Stimulated activated memory B cell treated with anti-CD40 and anti-IgM and Interleukin-4, amounts not matched to agents 10 μg/mL and 1 μg/mL and 100 μg/mL, for 72 hours (primary cell): ENCODE measurements at regions not wholly inside any gene's neighbourhood (a gene's known extent, or its start where the extent isn't known, plus 50 kb on each side); places are given as distances from the start of the nearest gene placed in this dataset.

Experiments used
- ATAC-seq: fragments of 150-1000 bp; cut with Tn5 transposase; 2 replicates; pipeline ENCODE4 v1.10.0; 2021
- H3K27ac Mint-ChIP-seq: one replicate; pipeline ENCODE4 v1.8.0; 2022; ENCODE audit warnings: mild to moderate bottlenecking, mixed read lengths
- H3K27me3 Mint-ChIP-seq: one replicate; pipeline ENCODE4 v1.8.0; 2022; ENCODE audit warnings: mixed read lengths
- H3K36me3 Mint-ChIP-seq: one replicate; pipeline ENCODE4 v1.8.0; 2022; ENCODE audit warnings: mixed read lengths
- H3K4me1 Mint-ChIP-seq: one replicate; pipeline ENCODE4 v1.8.0; 2022; ENCODE audit warnings: mixed read lengths
- H3K4me3 Mint-ChIP-seq: one replicate; pipeline ENCODE4 v1.8.0; 2022; ENCODE audit warnings: mild to moderate bottlenecking, moderate library complexity, mixed read lengths
- H3K9me3 Mint-ChIP-seq: one replicate; pipeline ENCODE4 v1.8.0; 2022; ENCODE audit warnings: mixed read lengths

GRCh38 chr12:76265424-76266180 lies 82.6 kb downstream of the BBS10 start:
- Mint-ChIP-seq H3K27me3 (peaks cover 44% of the 10 kb centered on the region), H3K36me3 (no peaks in the 10 kb centered on the region), H3K9me3 (no peaks in the 10 kb centered on the region), H3K27ac (no peak overlapping the region), H3K4me1 (no peaks in the 10 kb centered on the region), H3K4me3 (no peak overlapping the region)
- no peak for ATAC-seq

DNA sequence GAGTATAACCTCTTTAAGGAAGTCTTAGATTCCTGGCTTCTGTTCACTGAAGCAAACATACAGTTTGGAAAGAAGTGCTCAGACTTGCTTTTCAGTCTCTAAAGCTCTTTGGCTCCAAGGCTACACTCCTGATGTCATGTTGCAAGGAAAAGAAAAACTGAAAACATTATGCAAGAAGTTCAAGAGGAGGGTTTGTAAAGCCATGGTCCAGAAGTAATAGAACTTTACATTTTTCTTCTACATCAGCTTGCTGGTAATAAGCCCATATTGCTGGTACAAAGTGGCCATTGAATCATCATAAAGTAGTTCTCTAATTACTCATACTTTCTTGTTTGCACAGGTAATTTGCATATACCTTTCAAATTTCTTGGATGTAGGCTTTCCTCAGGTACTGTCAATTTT lies 83.6 kb downstream of the BBS10 start:
- Mint-ChIP-seq H3K27ac (no peak overlapping the region), H3K9me3 (no peaks in the 10 kb centered on the region), H3K4me3 (no peak overlapping the region), H3K4me1 (peaks cover 6% of the 10 kb centered on the region), H3K36me3 (no peaks in the 10 kb centered on the region), H3K27me3 (peaks cover 43% of the 10 kb centered on the region)
- ATAC-seq, result no peak

DNA sequence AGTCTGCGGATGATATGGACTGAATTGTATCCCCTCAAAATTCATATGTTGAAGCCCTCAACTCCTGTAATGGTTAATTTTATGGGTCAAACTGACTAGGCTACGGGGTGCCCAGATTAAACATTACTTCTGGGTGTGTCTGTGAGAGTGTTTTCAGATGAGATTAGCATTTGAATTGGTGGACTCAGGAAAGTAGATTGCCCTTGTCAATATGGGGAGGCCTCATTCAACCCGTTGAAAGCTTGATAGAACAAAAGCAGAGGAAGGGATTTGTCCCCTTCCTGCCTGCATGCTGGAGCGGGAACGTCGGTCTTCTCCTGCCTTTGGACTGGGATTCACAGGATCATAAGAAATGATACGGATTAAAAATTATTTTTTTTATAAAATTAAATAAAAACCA lies 84.5 kb downstream of the BBS10 start:
- H3K27me3 Mint-ChIP-seq, result peaks cover 34% of the 10 kb centered on the region
- peaks cover 7% of the 10 kb centered on the region for H3K4me1 Mint-ChIP-seq
- no peak overlapping the region for H3K27ac Mint-ChIP-seq
- no peak for ATAC-seq
- H3K36me3 Mint-ChIP-seq, result no peaks in the 10 kb centered on the region
- no peak overlapping the region for H3K4me3 Mint-ChIP-seq
- no peaks in the 10 kb centered on the region for H3K9me3 Mint-ChIP-seq

DNA sequence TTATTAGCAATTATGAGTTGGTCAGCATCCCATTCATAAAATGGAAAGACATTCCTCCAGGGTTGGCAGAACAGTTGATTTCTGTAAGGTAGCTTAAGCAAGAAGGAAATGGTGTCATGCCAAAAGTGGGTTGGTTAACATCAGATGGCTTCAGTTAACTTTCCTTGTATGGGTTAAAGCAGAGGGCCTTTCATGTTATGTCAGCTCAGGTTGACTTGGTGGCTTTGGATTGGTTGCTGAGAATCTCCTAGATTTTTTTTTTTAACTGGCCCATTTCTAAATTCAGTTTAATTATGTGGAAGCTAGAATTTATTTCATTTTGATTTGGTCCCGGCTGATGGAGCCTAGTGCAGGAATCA lies 87.8 kb downstream of the BBS10 start:
- no peak for ATAC-seq
- Mint-ChIP-seq H3K4me3 (no peak overlapping the region), H3K27me3 (peaks cover 17% of the 10 kb centered on the region), H3K9me3 (no peaks in the 10 kb centered on the region), H3K36me3 (no peaks in the 10 kb centered on the region), H3K4me1 (peaks cover 7% of the 10 kb centered on the region), H3K27ac (no peak overlapping the region)

GRCh38 chr12:76259660-76260389 lies 88.4 kb downstream of the BBS10 start:
- Mint-ChIP-seq H3K27me3 (peaks cover 17% of the 10 kb centered on the region), H3K36me3 (no peaks in the 10 kb centered on the region), H3K4me1 (peaks cover 7% of the 10 kb centered on the region), H3K9me3 (no peaks in the 10 kb centered on the region), H3K27ac (no peak overlapping the region), H3K4me3 (no peak overlapping the region)
- no peak for ATAC-seq

- no peak overlapping the region for H3K4me3 Mint-ChIP-seq
- H3K27me3 Mint-ChIP-seq, result peaks cover 12% of the 10 kb centered on the region
Measured at GRCh38 chr12:76259106-76259505, 89.1 kb downstream of the BBS10 start.

DNA sequence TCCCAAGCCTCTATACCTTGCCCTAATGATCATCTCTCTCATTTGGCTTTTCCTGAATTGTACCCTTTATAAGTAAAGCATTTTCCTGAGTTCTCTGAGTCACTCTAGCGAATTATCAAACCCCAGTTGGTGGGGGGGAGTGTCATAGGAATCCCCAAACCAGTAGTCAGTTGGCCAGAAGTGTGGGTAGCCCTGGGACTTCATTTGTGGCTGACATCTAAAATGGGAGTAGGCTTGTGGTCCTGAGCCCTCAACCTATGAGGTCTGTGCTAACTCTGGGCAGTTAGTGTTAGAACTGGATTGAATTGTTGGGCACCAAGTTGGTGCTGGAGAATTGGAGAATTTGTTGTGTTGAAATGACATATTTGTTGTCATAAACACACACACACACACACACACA lies 91.3 kb downstream of the BBS10 start:
- no peaks in the 10 kb centered on the region for H3K9me3 Mint-ChIP-seq
- ATAC-seq, result no peak
- peaks cover 7% of the 10 kb centered on the region for H3K4me1 Mint-ChIP-seq
- no peak overlapping the region for H3K27ac Mint-ChIP-seq
- no peaks in the 10 kb centered on the region for H3K36me3 Mint-ChIP-seq
- H3K4me3 Mint-ChIP-seq, result no peak overlapping the region
- peaks cover 8% of the 10 kb centered on the region for H3K27me3 Mint-ChIP-seq

More at GRCh38 chr12:76259106-76259505, 89.1 kb downstream of the BBS10 start:
- no peak for ATAC-seq
- H3K9me3 Mint-ChIP-seq, result no peaks in the 10 kb centered on the region
- no peaks in the 10 kb centered on the region for H3K36me3 Mint-ChIP-seq
- peaks cover 7% of the 10 kb centered on the region for H3K4me1 Mint-ChIP-seq
- no peak overlapping the region for H3K27ac Mint-ChIP-seq

DNA sequence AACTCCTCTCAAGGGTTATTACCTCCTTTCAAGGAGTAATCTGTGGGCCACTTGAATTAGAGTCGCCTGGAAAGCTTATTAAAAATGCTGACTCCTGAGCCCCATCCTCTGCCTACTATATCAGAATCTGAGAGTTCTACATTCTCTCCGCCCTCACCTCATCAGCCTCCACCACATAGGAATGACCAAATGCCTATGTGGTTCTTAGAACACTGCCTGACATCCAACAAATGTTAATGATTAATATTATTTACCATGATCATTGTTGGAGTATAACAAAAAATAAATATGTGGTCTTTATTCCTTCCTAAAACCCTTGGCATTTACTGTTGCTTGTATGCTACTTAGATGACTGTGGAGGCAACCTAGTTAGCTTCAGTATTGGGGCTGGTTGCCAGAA lies 91.9 kb downstream of the BBS10 start:
- Mint-ChIP-seq H3K4me3 (no peak overlapping the region), H3K27ac (no peak overlapping the region), H3K27me3 (peaks cover 8% of the 10 kb centered on the region), H3K9me3 (no peaks in the 10 kb centered on the region), H3K4me1 (peaks cover 7% of the 10 kb centered on the region), H3K36me3 (no peaks in the 10 kb centered on the region)
- ATAC-seq, result no peak

GRCh38 chr12:76255692-76256091 lies 92.5 kb downstream of the BBS10 start:
- Mint-ChIP-seq H3K36me3 (no peaks in the 10 kb centered on the region), H3K4me3 (no peak overlapping the region), H3K27me3 (peaks cover 10% of the 10 kb centered on the region), H3K9me3 (no peaks in the 10 kb centered on the region), H3K4me1 (peaks cover 7% of the 10 kb centered on the region), H3K27ac (no peak overlapping the region)
- no peak for ATAC-seq

- no peaks in the 10 kb centered on the region for H3K36me3 Mint-ChIP-seq
- H3K27me3 Mint-ChIP-seq, result peaks cover 10% of the 10 kb centered on the region
- no peak overlapping the region for H3K4me3 Mint-ChIP-seq
- H3K9me3 Mint-ChIP-seq, result no peaks in the 10 kb centered on the region
- H3K27ac Mint-ChIP-seq, result no peak overlapping the region
- peaks cover 7% of the 10 kb centered on the region for H3K4me1 Mint-ChIP-seq
- ATAC-seq, result no peak
Measured at GRCh38 chr12:76255281-76255680, 92.9 kb downstream of the BBS10 start.

DNA sequence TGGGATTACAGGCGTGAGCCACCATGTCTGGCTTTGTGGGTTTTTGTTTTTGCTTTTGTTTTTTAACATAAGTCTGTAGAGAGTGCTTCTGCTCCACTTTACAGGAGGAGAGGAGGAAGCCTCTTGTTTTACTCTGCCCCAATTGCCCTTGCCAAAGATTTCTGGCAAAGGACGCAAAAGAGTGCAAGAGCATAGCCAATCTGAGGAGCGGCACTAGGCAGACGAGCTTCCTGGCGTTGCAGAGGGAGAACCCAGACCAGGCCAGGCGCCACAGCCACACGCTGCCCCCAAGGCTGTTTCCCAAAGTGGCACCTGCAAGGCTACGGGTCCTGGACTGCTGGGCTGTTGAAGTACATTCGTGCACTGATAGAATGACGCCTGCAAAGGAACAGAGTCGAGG lies 96.2 kb downstream of the BBS10 start:
- Mint-ChIP-seq H3K9me3 (no peaks in the 10 kb centered on the region), H3K36me3 (no peaks in the 10 kb centered on the region), H3K4me1 (no peaks in the 10 kb centered on the region), H3K4me3 (no peak overlapping the region), H3K27ac (no peak overlapping the region), H3K27me3 (peaks cover 10% of the 10 kb centered on the region)
- no peak for ATAC-seq

DNA sequence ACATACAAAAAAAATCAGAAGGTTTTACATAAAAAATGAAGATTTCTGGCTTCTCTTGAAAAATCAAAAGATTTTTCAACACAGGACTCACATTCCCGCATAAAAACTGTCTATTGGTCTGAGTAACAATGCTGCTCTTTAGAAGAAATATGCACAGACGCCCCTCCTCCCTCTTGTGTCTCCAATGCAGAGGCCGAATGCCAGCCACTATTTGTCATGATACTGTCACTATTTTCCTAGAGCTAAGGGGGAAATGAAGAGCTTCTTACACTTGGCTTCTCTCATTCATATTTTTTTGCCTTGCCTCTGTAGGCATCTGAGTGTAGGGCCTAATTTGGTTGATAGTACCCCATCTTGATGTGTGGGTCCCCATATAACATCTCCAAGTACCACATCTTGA lies 98.0 kb downstream of the BBS10 start:
- ATAC-seq, result peak; percentile 18
- H3K4me3 Mint-ChIP-seq, result no peak overlapping the region
- H3K4me1 Mint-ChIP-seq, result no peaks in the 10 kb centered on the region
- H3K27me3 Mint-ChIP-seq, result peaks cover 10% of the 10 kb centered on the region
- no peaks in the 10 kb centered on the region for H3K9me3 Mint-ChIP-seq
- H3K27ac Mint-ChIP-seq, result no peak overlapping the region
- no peaks in the 10 kb centered on the region for H3K36me3 Mint-ChIP-seq

GRCh38 chr12:76249501-76249900 lies 98.7 kb downstream of the BBS10 start:
- H3K9me3 Mint-ChIP-seq, result no peaks in the 10 kb centered on the region
- H3K27ac Mint-ChIP-seq, result no peak overlapping the region
- H3K36me3 Mint-ChIP-seq, result no peaks in the 10 kb centered on the region
- H3K4me3 Mint-ChIP-seq, result no peak overlapping the region
- no peaks in the 10 kb centered on the region for H3K4me1 Mint-ChIP-seq
- peaks cover 10% of the 10 kb centered on the region for H3K27me3 Mint-ChIP-seq
- ATAC-seq, result no peak

DNA sequence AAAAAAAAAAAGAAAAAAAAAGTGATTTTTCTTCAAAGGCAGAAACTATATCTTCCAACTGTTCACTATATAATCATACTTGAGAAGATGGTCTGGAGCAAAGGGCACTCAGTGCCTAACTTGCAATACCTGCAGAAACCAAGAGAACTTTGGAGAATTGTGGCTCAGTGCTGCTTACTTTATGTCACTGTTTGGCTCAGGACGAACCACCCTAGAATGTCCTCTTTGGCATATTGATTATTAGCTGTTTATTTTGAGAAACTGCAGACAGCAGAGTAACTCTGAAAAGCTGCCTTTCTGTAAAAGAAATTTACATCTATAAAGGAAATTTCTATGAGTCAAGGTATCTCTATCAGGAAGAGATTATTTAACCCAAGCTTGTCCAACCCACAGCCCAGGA lies 100.2 kb downstream of the BBS10 start:
- Mint-ChIP-seq H3K27me3 (peaks cover 10% of the 10 kb centered on the region), H3K9me3 (no peaks in the 10 kb centered on the region), H3K27ac (no peak overlapping the region), H3K4me3 (no peak overlapping the region), H3K36me3 (no peaks in the 10 kb centered on the region), H3K4me1 (no peaks in the 10 kb centered on the region)
- ATAC-seq, result no peak

GRCh38 chr12:76247026-76247646 lies 101.1 kb downstream of the BBS10 start:
- Mint-ChIP-seq H3K27me3 (peaks cover 10% of the 10 kb centered on the region), H3K4me3 (no peak overlapping the region), H3K36me3 (no peaks in the 10 kb centered on the region), H3K4me1 (no peaks in the 10 kb centered on the region), H3K9me3 (no peaks in the 10 kb centered on the region), H3K27ac (no peak overlapping the region)
- ATAC-seq, result no peak

DNA sequence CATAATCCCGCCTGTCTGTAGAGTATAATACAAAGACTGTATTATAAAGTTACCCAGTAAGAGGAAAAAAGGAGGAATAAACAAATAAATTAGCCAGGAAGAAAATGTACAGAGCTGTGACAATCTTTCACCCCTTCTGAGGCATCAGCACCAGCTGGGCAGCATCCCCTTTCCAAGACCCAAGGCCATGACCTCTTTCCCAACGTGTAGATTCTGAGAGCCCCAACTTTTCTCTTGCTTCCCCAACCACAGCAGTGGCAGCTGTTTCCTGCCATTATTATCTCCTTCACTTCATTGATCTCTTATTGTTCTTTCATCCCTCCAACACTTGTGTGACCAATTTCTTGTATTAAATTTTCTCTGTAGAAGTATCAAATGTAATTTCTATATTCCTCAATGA lies 101.6 kb downstream of the BBS10 start:
- H3K36me3 Mint-ChIP-seq, result no peaks in the 10 kb centered on the region
- no peak for ATAC-seq
- H3K9me3 Mint-ChIP-seq, result no peaks in the 10 kb centered on the region
- no peak overlapping the region for H3K4me3 Mint-ChIP-seq
- no peak overlapping the region for H3K27ac Mint-ChIP-seq
- H3K27me3 Mint-ChIP-seq, result peaks cover 7% of the 10 kb centered on the region
- no peaks in the 10 kb centered on the region for H3K4me1 Mint-ChIP-seq
